ENCODE measurements at regions not wholly inside any gene's neighbourhood (a gene's known extent, or its start where the extent isn't known, plus 50 kb on each side); places are given as distances from the start of the nearest gene placed in this dataset.

GRCh38 chr13:22642088-22642487 is 538.7 kb upstream of the SGCG start:
- TF ChIP-seq, protein P1, sequence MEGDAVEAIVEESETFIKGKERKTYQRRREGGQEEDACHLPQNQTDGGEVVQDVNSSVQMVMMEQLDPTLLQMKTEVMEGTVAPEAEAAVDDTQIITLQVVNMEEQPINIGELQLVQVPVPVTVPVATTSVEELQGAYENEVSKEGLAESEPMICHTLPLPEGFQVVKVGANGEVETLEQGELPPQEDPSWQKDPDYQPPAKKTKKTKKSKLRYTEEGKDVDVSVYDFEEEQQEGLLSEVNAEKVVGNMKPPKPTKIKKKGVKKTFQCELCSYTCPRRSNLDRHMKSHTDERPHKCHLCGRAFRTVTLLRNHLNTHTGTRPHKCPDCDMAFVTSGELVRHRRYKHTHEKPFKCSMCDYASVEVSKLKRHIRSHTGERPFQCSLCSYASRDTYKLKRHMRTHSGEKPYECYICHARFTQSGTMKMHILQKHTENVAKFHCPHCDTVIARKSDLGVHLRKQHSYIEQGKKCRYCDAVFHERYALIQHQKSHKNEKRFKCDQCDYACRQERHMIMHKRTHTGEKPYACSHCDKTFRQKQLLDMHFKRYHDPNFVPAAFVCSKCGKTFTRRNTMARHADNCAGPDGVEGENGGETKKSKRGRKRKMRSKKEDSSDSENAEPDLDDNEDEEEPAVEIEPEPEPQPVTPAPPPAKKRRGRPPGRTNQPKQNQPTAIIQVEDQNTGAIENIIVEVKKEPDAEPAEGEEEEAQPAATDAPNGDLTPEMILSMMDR (conservative IDR thresholded peaks at IDR 0.05), result no peak
- no peak for TF ChIP-seq EZH2 (IDR thresholded peaks at IDR 0.05; ENCODE audit: low read depth)
